GM10266 (cell line): ENCODE measurements at regions not wholly inside any gene's neighbourhood (a gene's known extent, or its start where the extent isn't known, plus 50 kb on each side); places are given as distances from the start of the nearest gene placed in this dataset.

Experiments
- DNase-seq: peaks from one replicate; pipeline ENCODE4 v3.0.0; 2012; ENCODE audit errors: extremely low spot score
- CTCF ChIP-seq: IDR thresholded peaks from 2 replicates; pipeline ENCODE4 v1.5.1; 2012; ENCODE audit warnings: mild to moderate bottlenecking, low read depth; ENCODE audit not compliant: control insufficient read depth, insufficient read depth; ENCODE audit errors: missing control alignments

- TF ChIP-seq CTCF, result no peak
- no peak for DNase-seq
These were observed 162.3 kb downstream of the TUSC7 start for GRCh38 chr3:116871905-116872304.

- no peak for TF ChIP-seq CTCF
- no peak for DNase-seq
These were observed 163.1 kb downstream of the TUSC7 start for GRCh38 chr3:116872688-116873087.

- no peak for TF ChIP-seq CTCF
- DNase-seq, result no peak
These were observed 163.6 kb downstream of the TUSC7 start for GRCh38 chr3:116873142-116873541.

GRCh38 chr3:116877968-116878367, 168.4 kb downstream of the TUSC7 start:
- peak; percentile 5 for DNase-seq
- TF ChIP-seq CTCF, result no peak

GRCh38 chr3:116886202-116886893, 176.8 kb downstream of the TUSC7 start:
- DNase-seq, result peak; percentile 4
- TF ChIP-seq CTCF, result no peak

GRCh38 chr3:116896116-116896515, 186.5 kb downstream of the TUSC7 start:
- no peak for TF ChIP-seq CTCF
- no peak for DNase-seq

- no peak for DNase-seq
- TF ChIP-seq CTCF, result no peak
These were observed 187.8 kb downstream of the TUSC7 start for GRCh38 chr3:116897382-116897781.
